GM13976 (cell line): ENCODE measurements at regions not wholly inside any gene's neighbourhood (a gene's known extent, or its start where the extent isn't known, plus 50 kb on each side); places are given as distances from the start of the nearest gene placed in this dataset.

Experiments used
- DNase-seq: peaks from one replicate; pipeline ENCODE4 v3.0.0; 2012; ENCODE audit warnings: low spot score
- in situ Hi-C: fragments of 300-500 bp; cut with MboI; formaldehyde crosslinking; loops from one replicate; pipeline ENCODE4 v1.12.0; 2022; ENCODE audit warnings: low sequenced_read_pairs, mixed read lengths, inconsistent platforms; ENCODE audit not compliant: unreplicated experiment
- TF ChIP-seq, protein P1 (sequence below): IDR thresholded peaks from 2 replicates; pipeline ENCODE4 v1.5.1; 2012; ENCODE audit warnings: borderline replicate concordance, mild to moderate bottlenecking; ENCODE audit not compliant: insufficient read depth; ENCODE audit errors: extremely low read depth, missing control alignments, control extremely low read depth

DNA sequence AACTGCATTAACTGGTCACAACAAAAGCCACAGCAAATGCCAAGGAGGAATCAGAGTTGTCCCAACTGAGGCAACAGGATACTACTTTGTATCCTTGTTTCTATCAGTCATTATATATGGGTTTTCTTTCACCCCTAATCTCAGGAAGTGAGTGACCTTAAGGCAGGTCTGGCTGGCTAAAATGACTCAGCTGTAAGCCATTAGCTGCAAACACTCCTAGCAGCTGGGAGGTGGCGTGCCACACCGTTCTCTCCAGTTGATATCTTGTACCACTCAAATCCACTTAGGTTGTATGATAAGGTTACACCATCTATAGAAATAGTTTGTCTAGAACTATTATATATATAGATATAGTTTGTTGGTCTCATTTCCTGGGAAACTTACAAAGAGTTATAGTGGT lies 171.1 kb upstream of the MC4R start:
- no peak for DNase-seq
- TF ChIP-seq, protein P1, sequence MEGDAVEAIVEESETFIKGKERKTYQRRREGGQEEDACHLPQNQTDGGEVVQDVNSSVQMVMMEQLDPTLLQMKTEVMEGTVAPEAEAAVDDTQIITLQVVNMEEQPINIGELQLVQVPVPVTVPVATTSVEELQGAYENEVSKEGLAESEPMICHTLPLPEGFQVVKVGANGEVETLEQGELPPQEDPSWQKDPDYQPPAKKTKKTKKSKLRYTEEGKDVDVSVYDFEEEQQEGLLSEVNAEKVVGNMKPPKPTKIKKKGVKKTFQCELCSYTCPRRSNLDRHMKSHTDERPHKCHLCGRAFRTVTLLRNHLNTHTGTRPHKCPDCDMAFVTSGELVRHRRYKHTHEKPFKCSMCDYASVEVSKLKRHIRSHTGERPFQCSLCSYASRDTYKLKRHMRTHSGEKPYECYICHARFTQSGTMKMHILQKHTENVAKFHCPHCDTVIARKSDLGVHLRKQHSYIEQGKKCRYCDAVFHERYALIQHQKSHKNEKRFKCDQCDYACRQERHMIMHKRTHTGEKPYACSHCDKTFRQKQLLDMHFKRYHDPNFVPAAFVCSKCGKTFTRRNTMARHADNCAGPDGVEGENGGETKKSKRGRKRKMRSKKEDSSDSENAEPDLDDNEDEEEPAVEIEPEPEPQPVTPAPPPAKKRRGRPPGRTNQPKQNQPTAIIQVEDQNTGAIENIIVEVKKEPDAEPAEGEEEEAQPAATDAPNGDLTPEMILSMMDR: no peak
- in situ Hi-C loops: loop anchor here (25.0 kb wide), 1 partner anchor 556 kb away; no protein-coding TSS in a partner anchor

DNA sequence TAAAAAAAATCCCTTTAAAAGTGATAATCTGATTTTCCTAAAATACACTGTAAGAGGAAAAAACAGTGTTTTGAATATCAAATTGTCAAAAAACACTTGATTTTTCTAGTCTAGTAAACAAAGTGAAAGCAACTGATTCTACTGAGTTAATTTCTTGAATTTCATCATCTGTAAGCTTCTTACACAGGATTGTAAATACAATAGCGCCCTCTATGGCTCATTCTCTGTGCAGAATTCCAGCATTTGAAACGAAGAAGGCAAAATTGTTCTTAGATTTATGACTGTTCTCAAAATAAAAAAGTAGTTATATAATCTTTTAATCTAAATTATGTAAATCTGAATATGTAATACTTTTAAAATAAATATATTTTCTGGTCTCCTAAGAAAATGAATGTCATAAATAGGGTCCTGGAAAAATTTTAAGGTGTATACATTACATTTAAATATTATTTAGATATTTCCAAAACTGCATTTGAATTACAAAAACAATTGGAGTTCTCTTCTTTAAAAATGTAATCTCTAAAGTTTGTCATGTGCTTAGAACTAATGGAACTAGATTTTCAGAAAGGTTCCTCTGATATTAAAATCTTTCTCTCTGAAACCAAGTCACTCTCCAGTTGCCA lies 176.9 kb upstream of the MC4R start:
- DNase-seq: peak; percentile 41
- in situ Hi-C loops: loop anchor here (25.0 kb wide), 1 partner anchor 562 kb away; no protein-coding TSS in a partner anchor
- TF ChIP-seq, protein P1: peak; percentile 57

DNA sequence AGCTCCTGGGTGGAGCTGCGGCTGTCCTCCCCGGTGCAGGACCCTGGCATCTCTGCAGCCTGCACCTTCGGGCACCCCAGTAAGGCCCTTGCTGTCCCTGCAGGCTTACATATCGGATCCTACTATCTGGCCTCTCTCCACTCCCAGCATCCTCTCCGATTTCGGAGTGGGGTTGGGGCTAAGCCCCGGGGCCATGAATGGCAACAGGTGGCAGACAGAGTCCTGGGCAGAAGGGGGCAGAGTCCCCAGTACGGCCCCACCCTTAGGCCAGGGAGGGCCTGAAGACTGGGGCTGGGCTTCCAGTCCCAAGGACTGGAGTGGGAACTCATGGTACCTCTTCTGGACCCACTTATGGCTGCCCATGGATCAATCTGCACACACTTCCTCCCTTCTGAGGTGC lies 180.4 kb upstream of the MC4R start:
- in situ Hi-C loops: no loop called here
- no peak for DNase-seq
- TF ChIP-seq, protein P1: no peak

DNA sequence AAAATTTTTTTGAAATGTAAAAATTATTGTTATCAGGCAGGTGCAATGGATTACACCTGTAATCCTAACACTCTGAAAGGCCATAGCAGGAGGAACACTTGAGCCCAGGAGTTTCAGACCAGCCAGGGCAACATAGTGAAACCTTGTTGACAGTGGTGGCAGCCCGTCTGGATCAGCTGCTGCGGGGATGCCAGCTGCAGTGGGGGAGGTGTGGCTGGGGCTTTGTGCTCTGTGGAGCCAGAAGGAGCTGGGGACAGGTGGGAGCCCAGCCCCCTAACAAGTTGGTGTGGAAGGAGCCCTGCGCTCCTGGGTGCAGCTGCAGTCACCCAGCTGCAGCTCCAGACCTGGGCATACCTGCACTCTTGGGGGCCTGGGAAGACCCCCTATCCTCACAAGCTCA lies 182.4 kb upstream of the MC4R start:
- DNase-seq: no peak

DNA sequence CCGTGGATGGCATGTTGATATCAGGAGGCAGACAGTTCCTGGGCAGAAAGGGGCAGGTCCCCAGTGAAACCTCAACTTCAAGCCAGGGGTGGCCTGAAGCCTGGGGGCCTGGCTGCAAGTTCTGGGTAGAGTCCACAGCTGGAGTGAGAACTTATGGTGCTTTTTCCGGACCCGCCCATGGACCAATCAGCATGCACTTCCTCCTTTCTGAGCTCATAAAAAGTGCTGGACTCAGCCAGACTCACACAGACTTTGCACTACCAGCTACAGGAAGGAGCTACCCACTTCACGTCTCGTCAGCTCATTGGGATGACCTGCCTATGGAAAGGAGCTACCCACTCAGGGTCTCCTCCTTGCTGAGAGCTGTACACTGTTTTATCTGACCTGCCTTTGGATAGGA lies 183.1 kb upstream of the MC4R start:
- DNase-seq: no peak
- TF ChIP-seq, protein P1: no peak
- in situ Hi-C loops: no loop called here

More for the DNA sequence above, 182.4 kb upstream of the MC4R start:
- in situ Hi-C loops: no loop called here
- TF ChIP-seq, protein P1: no peak

DNA sequence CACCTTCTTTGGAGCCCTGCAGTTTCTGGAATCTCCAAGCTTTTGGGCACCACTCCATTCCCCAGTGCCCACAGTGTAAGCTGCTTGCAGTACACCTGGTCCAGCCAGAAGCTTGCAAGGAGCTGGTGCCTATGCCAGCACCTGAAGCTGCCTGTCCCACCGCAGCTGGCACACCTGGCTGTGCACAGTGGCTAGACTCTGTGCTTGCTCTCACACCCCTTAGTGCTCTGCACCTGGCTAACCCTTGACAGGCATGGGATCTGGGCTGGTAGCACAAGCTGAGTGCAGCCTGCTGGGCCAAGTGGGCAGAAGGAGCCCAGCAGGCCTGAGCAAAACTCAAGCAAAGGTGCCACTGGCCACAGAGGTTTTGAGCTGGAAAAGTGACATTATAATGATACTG lies 183.8 kb upstream of the MC4R start:
- DNase-seq: no peak
- TF ChIP-seq, protein P1: no peak
- in situ Hi-C loops: no loop called here
